PFSK-1 (cell line): ENCODE measurements at regions not wholly inside any gene's neighbourhood (a gene's known extent, or its start where the extent isn't known, plus 50 kb on each side); places are given as distances from the start of the nearest gene placed in this dataset.

Experiments used
- SIN3A ChIP-seq: IDR thresholded peaks from 2 replicates; pipeline ENCODE4 v1.6.1; 2012; ENCODE audit warnings: mild to moderate bottlenecking, low read length, moderate library complexity, borderline replicate concordance; ENCODE audit not compliant: insufficient read depth
- TAF1 ChIP-seq: IDR thresholded peaks from 2 replicates; pipeline ENCODE4 v1.6.1; 2012; ENCODE audit warnings: low read length, control low read depth, borderline replicate concordance; ENCODE audit not compliant: insufficient read depth

DNA sequence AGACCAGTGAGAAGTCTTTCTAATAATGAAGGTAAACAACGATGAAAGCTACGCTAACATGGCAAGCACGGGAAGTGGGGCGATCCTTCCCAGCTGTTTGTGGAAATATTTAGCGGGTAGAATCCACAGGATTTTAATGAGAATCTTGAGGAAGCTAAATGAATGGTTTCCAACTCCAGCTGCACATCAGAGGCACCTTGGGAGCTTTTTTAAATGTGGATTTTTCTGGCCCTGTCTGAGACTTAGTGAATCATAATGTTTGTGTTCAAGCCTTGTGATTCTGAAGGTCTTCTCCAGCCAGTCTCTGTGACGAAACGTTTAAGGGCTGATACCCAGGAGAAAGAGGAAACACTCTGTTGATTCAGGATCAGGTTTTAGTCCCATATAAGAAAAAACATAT is 169.8 kb downstream of the CAPZA3 start:
- TF ChIP-seq SIN3A = no peak
- TF ChIP-seq TAF1 = no peak
